H1 (cell line): ENCODE measurements at regions not wholly inside any gene's neighbourhood (a gene's known extent, or its start where the extent isn't known, plus 50 kb on each side); places are given as distances from the start of the nearest gene placed in this dataset.

Experiments used
- CTCF ChIA-PET: fragments of 300-600 bp; sonication (Branson Sonifier 250); formaldehyde crosslinking; loops from one replicate; lab custom pipeline; 2021; ENCODE audit not compliant: partially characterized antibody; lab: Charles Lee
- POLR2A ChIA-PET: fragments of 300-600 bp; sonication (Branson Sonifier 250); formaldehyde crosslinking; loops from one replicate; lab custom pipeline; 2021; ENCODE audit warnings: inconsistent platforms; ENCODE audit not compliant: partially characterized antibody; lab: Charles Lee
- DNase-seq, 2 experiments: peaks; one replicate each; pipeline versions ENCODE4 v3.0.0 to v3.0.0-alpha.2; 2010 to 2022; ENCODE audit warnings: low spot score in 2 of 2, low read depth in 1 of 2, mixed read lengths in 1 of 2
- FAIRE-seq: peaks from 2 replicates; lab custom pipeline; 2011; peaks lifted over from hg19 to GRCh38; lab: Jason Lieb, UNC
- H2AFZ ChIP-seq: 2 replicates; pipeline ENCODE4 v1.8.1; 2012; ENCODE audit warnings: low read length, inconsistent platforms
- H2AK5ac ChIP-seq: 2 replicates; pipeline ENCODE4 v1.6.1; 2013; ENCODE audit warnings: low read depth, low read length
- H2BK120ac ChIP-seq: replicated peaks from 2 replicates; pipeline ENCODE3; 2013; ENCODE audit warnings: low read depth, low read length, inconsistent platforms
- H2BK12ac ChIP-seq: 2 replicates; pipeline ENCODE4 v1.6.1; 2013; ENCODE audit warnings: low read depth, low read length
- H2BK15ac ChIP-seq: 2 replicates; pipeline ENCODE4 v1.6.1; 2013; ENCODE audit warnings: low read length
- H2BK20ac ChIP-seq: 2 replicates; pipeline ENCODE4 v1.6.1; 2013; ENCODE audit warnings: low read length
- H2BK5ac ChIP-seq: 2 replicates; pipeline ENCODE4 v1.6.1; 2013; ENCODE audit warnings: low read depth, low read length
- H3K14ac ChIP-seq: 2 replicates; pipeline ENCODE4 v1.6.1; 2013; ENCODE audit warnings: inconsistent platforms; ENCODE audit not compliant: insufficient read length
- H3K18ac ChIP-seq: 2 replicates; pipeline ENCODE4 v1.6.1; 2013; ENCODE audit warnings: low read length; ENCODE audit errors: extremely low read depth
- H3K23ac ChIP-seq: 2 replicates; pipeline ENCODE4 v1.6.1; 2013; ENCODE audit warnings: inconsistent platforms; ENCODE audit not compliant: insufficient read length
- H3K23me2 ChIP-seq: 2 replicates; pipeline ENCODE4 v1.6.1; 2013; ENCODE audit warnings: low read depth, low read length
- H3K27ac ChIP-seq: 2 replicates; pipeline ENCODE4 v1.6.1; 2011; ENCODE audit warnings: low read depth, low read length, inconsistent platforms
- H3K27me3 ChIP-seq, 4 experiments: replicated peaks in 1 of 4; 1 replicate in 1 of 4; 2 replicates in 3 of 4; pipeline versions ENCODE4 v1.6.1 to v1.8.1; 2011 to 2013; ENCODE audit warnings: low read length in 3 of 4, mild to moderate bottlenecking in 3 of 4, inconsistent platforms in 2 of 4, mixed read lengths in 2 of 4, moderate library complexity in 1 of 4; ENCODE audit not compliant: control insufficient read depth in 3 of 4, insufficient read depth in 3 of 4; ENCODE audit errors: extremely low read depth in 1 of 4
- H3K36me3 ChIP-seq, 4 experiments: 2 replicates each; pipeline versions ENCODE4 v1.6.1 to v1.8.1; 2011 to 2013; ENCODE audit warnings: mild to moderate bottlenecking in 4 of 4, low read length in 3 of 4, moderate library complexity in 2 of 4, control low read depth in 1 of 4, inconsistent platforms in 1 of 4; ENCODE audit not compliant: insufficient read depth in 4 of 4, control insufficient read depth in 2 of 4
- H3K4ac ChIP-seq: replicated peaks from 2 replicates; pipeline ENCODE3; 2013; ENCODE audit warnings: low read length, low read depth, mixed read lengths, inconsistent platforms; ENCODE audit not compliant: insufficient read length
- H3K4me1 ChIP-seq, 4 experiments: replicated peaks in 1 of 4; 1 replicate in 1 of 4; 2 replicates in 3 of 4; pipeline versions ENCODE4 v1.6.1 to v1.8.1; 2011 to 2013; ENCODE audit warnings: low read length in 3 of 4, inconsistent platforms in 2 of 4, mixed read lengths in 1 of 4; ENCODE audit not compliant: insufficient read depth in 4 of 4, control insufficient read depth in 3 of 4
- H3K4me2 ChIP-seq, 2 experiments: 2 replicates each; pipeline versions ENCODE4 v1.6.1 to v1.8.1; 2011 to 2013; ENCODE audit warnings: low read depth in 2 of 2, low read length in 2 of 2, control low read depth in 1 of 2, inconsistent platforms in 1 of 2, mild to moderate bottlenecking in 1 of 2; ENCODE audit not compliant: insufficient read depth in 1 of 2
- H3K4me3 ChIP-seq, 4 experiments: fragments of 200-600, 300-600 bp in 1 of 4; sonication (generic), shearing (Covaris generic), sonication (Bioruptor Twin) in 1 of 4; 2 replicates each; pipeline versions ENCODE4 v1.5.1 to v1.8.1; 2011 to 2016; ENCODE audit warnings: low read length in 4 of 4, low read depth in 3 of 4, control low read depth in 2 of 4, inconsistent platforms in 2 of 4, mild to moderate bottlenecking in 2 of 4, mixed read lengths in 1 of 4, moderate library complexity in 1 of 4; ENCODE audit not compliant: insufficient read depth in 2 of 4; ENCODE audit errors: extremely low read depth in 1 of 4
- H3K56ac ChIP-seq: replicated peaks from 2 replicates; pipeline ENCODE3; 2013; ENCODE audit warnings: low read depth, mild to moderate bottlenecking, mixed read lengths, low read length, inconsistent platforms; ENCODE audit not compliant: insufficient read length
- H3K79me1 ChIP-seq: 2 replicates; pipeline ENCODE4 v1.6.1; 2013; ENCODE audit warnings: low read depth, low read length, control low read depth
- H3K79me2 ChIP-seq, 2 experiments: 2 replicates each; pipeline versions ENCODE4 v1.6.1 to v1.8.1; 2012 to 2013; ENCODE audit warnings: low read length in 2 of 2, mild to moderate bottlenecking in 2 of 2, inconsistent platforms in 1 of 2; ENCODE audit not compliant: insufficient read depth in 2 of 2, control insufficient read depth in 1 of 2
- H3K9ac ChIP-seq, 4 experiments: replicated peaks in 1 of 4; 1 replicate in 1 of 4; 2 replicates in 3 of 4; pipeline versions ENCODE4 v1.6.1 to v1.8.1; 2011 to 2013; ENCODE audit warnings: low read depth in 3 of 4, low read length in 3 of 4, control low read depth in 2 of 4, mild to moderate bottlenecking in 2 of 4, moderate library complexity in 2 of 4, inconsistent platforms in 1 of 4; ENCODE audit errors: extremely low read depth in 1 of 4
- H3K9me3 ChIP-seq, 2 experiments: 2 replicates each; pipeline versions ENCODE4 v1.6.1 to v1.8.1; 2012 to 2013; ENCODE audit warnings: mild to moderate bottlenecking in 2 of 2, moderate library complexity in 2 of 2, control low read depth in 1 of 2, inconsistent platforms in 1 of 2, low read depth in 1 of 2, low read length in 1 of 2, mixed read lengths in 1 of 2; ENCODE audit not compliant: insufficient read depth in 2 of 2
- H4K20me1 ChIP-seq, 2 experiments: replicated peaks in 1 of 2; 2 replicates each; pipeline versions ENCODE3 to v1.8.1; 2011 to 2013; ENCODE audit warnings: inconsistent platforms in 2 of 2, low read length in 2 of 2, mild to moderate bottlenecking in 1 of 2; ENCODE audit not compliant: insufficient read depth in 2 of 2, control insufficient read depth in 1 of 2
- H4K5ac ChIP-seq: 2 replicates; pipeline ENCODE4 v1.6.1; 2013; ENCODE audit warnings: low read length, low read depth, mixed read lengths, inconsistent platforms; ENCODE audit not compliant: insufficient read length
- H4K8ac ChIP-seq: 2 replicates; pipeline ENCODE4 v1.8.0; 2013; ENCODE audit warnings: mild to moderate bottlenecking, moderate library complexity, low read length, inconsistent platforms; ENCODE audit not compliant: insufficient read depth; ENCODE audit errors: extremely low read depth
- H4K91ac ChIP-seq: replicated peaks from 2 replicates; pipeline ENCODE3; 2013; ENCODE audit warnings: low read length, mixed read lengths, inconsistent platforms; ENCODE audit not compliant: insufficient read length
- BCL11A ChIP-seq, 2 experiments: IDR thresholded peaks; one replicate each; pipeline ENCODE4 v1.6.1; 2011; ENCODE audit warnings: low read depth in 2 of 2, low read length in 2 of 2, mild to moderate bottlenecking in 2 of 2
- BRCA1 ChIP-seq: IDR thresholded peaks from 2 replicates; pipeline ENCODE4 v1.6.1; 2012; ENCODE audit warnings: low read depth, low read length, improper control_type of control experiment
- CBX5 ChIP-seq: fragments of 300-800, 300-1000 bp; sonication (generic); IDR thresholded peaks from 2 replicates; pipeline ENCODE4 v1.7.1; 2016; ENCODE audit warnings: antibody characterized with exemption, low read length, low read depth
- EP300 ChIP-seq, 2 experiments: IDR thresholded peaks; 1 replicate in 1 of 2; 2 replicates in 1 of 2; pipeline ENCODE4 v1.6.1; 2011 to 2012; ENCODE audit warnings: low read depth in 2 of 2, low read length in 2 of 2, mild to moderate bottlenecking in 2 of 2, borderline replicate concordance in 1 of 2, inconsistent platforms in 1 of 2, moderate library complexity in 1 of 2
- JUND ChIP-seq: IDR thresholded peaks from 2 replicates; pipeline ENCODE4 v1.6.1; 2011; ENCODE audit warnings: mild to moderate bottlenecking, improper control_type of control experiment, low read length
- POLR2AphosphoS5 ChIP-seq: IDR thresholded peaks from 2 replicates; pipeline ENCODE4 v1.6.1; 2011; ENCODE audit warnings: low read depth, low read length
- RBBP5 ChIP-seq: IDR thresholded peaks from 2 replicates; pipeline ENCODE4 v1.7.1; 2012; ENCODE audit warnings: low read depth, mild to moderate bottlenecking, inconsistent platforms, low read length, moderate library complexity, borderline replicate concordance
- SAP30 ChIP-seq: fragments of 300-600 bp; sonication (generic); IDR thresholded peaks from 2 replicates; pipeline ENCODE4 v1.7.1; 2012; ENCODE audit warnings: low read length, moderate library complexity, mild to moderate bottlenecking, inconsistent platforms; ENCODE audit not compliant: insufficient read depth, insufficient replicate concordance
- SIN3A ChIP-seq, 2 experiments: IDR thresholded peaks in 1 of 2; conservative IDR thresholded peaks in 1 of 2; 2 replicates each; pipeline ENCODE4 v1.6.1; 2011 to 2012; ENCODE audit warnings: low read length in 2 of 2, improper control_type of control experiment in 1 of 2, low read depth in 1 of 2, mild to moderate bottlenecking in 1 of 2
- TAF7 ChIP-seq: optimal IDR thresholded peaks from 2 replicates; pipeline ENCODE3; 2011; ENCODE audit warnings: low read depth, mild to moderate bottlenecking, inconsistent platforms, low read length, moderate library complexity, borderline replicate concordance
- TBP ChIP-seq: IDR thresholded peaks from 2 replicates; pipeline ENCODE4 v1.6.1; 2011; ENCODE audit warnings: low read depth, low read length, improper control_type of control experiment
- WGBS, 2 experiments: shearing (Covaris generic) in 1 of 2; methylation state at CpG; one replicate each; pipeline versions ENCODE4 v1.1.6 to v1.1.7; 2013 to 2015; ENCODE audit warnings: low lambda C conversion rate in 2 of 2, mixed read lengths in 2 of 2, inconsistent platforms in 1 of 2, low coverage in 1 of 2, missing lambda C conversion rate in 1 of 2; ENCODE audit not compliant: insufficient replicate concordance in 2 of 2, insufficient coverage in 1 of 2, insufficient read length in 1 of 2; ENCODE audit errors: extremely low coverage in 1 of 2, missing lambda C conversion rate in 1 of 2; 5-methylcytosine and 5-hydroxymethylcytosine counted together
- TF ChIP-seq, protein P1 (sequence below): IDR thresholded peaks from 2 replicates; pipeline ENCODE4 v1.6.1; 2012; ENCODE audit warnings: inconsistent platforms

DNA sequence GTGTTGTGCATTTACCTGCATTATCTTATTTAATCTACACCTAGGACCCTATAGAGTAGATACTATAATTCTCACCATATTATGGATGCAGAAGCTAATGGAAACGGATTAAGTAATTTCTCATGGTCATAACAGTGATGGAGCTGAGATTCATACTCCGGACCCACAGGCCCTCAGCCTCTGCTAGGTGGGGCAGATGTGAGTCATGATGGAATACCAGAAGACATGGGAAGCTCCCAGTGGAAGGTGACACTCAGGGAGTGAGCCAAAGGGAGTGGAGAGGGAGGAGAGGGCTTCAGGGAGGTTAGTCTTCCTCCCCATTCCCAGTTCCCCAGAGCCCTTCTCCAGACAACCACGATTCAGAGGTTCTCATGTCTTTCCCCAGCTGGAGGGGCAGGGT lies 65.2 kb upstream of the GPR6 start:
- ChIA-PET CTCF (interaction anchor here (0.6 to 2.3 kb wide), 6 partner anchors 11 to 201 kb away, joined by 3 to 7 read pairs (median 3); no protein-coding TSS in a partner anchor), POLR2A (interaction anchor here (0.5 kb wide), 1 partner anchor 1068 kb away, joined by 3 read pairs; no protein-coding TSS in a partner anchor)
- no peaks in the 10 kb centered on the region for H4K20me1 ChIP-seq
- no peak overlapping the region for H3K4ac ChIP-seq
- no peak overlapping the region for H3K23ac ChIP-seq
- no peaks in the 10 kb centered on the region for H3K27me3 ChIP-seq
- no peak overlapping the region for H4K91ac ChIP-seq
- H2BK12ac ChIP-seq, result no peak overlapping the region
- H3K14ac ChIP-seq, result no peak overlapping the region
- H2BK20ac ChIP-seq, result no peak overlapping the region
- H3K23me2 ChIP-seq, result no peaks in the 10 kb centered on the region
- H3K4me2 ChIP-seq, result no peak overlapping the region
- H4K8ac ChIP-seq, result no peak overlapping the region
- FAIRE-seq, result no peak
- no peak overlapping the region; the same call in 1 of the 2 replicates for H2AK5ac ChIP-seq
- H3K9ac ChIP-seq, result no peak overlapping the region
- no peak overlapping the region for H3K56ac ChIP-seq
- no peak overlapping the region for H3K18ac ChIP-seq
- H3K4me1 ChIP-seq, result no peaks in the 10 kb centered on the region
- no peak overlapping the region for H2BK5ac ChIP-seq
- no peaks in the 10 kb centered on the region for H3K79me1 ChIP-seq
- DNase-seq, result no peak
- no peak overlapping the region for H2BK120ac ChIP-seq
- H2BK15ac ChIP-seq, result no peak overlapping the region
- H3K4me3 ChIP-seq, result no peak overlapping the region
- no peaks in the 10 kb centered on the region for H3K36me3 ChIP-seq
- H3K27ac ChIP-seq, result no peak overlapping the region
- no peaks in the 10 kb centered on the region for H3K9me3 ChIP-seq
- TF ChIP-seq TAF7 (no peak), BCL11A (IDR thresholded peaks at IDR 0.05; ENCODE audit: low read depth in 2 of 2, low read length in 2 of 2) (no peak), SAP30 (no peak), JUND (no peak), TBP (no peak), EP300 (IDR thresholded peaks at IDR 0.05; ENCODE audit: borderline replicate concordance in 1 of 2, low read depth in 2 of 2, low read length in 2 of 2) (no peak), CBX5 (no peak), POLR2AphosphoS5 (no peak), RBBP5 (no peak), BRCA1 (no peak), SIN3A (conservative IDR thresholded peaks at IDR 0.05 in 1 of 2, IDR thresholded peaks at IDR 0.05 in 1 of 2; ENCODE audit: low read depth in 1 of 2, low read length in 2 of 2) (no peak)
- TF ChIP-seq, protein P1, sequence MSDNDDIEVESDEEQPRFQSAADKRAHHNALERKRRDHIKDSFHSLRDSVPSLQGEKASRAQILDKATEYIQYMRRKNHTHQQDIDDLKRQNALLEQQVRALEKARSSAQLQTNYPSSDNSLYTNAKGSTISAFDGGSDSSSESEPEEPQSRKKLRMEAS, result no peak
- WGBS, 2 experiments, result 92% methylated on average over 2 of the region's 3 CpGs; no CpG with 5 or more reads in 1 of the 2 experiments
- H2AFZ ChIP-seq, result no peak overlapping the region
- no peak overlapping the region for H4K5ac ChIP-seq
- H3K79me2 ChIP-seq, result no peaks in the 10 kb centered on the region
